H9 (cell line): ENCODE measurements at regions not wholly inside any gene's neighbourhood (a gene's known extent, or its start where the extent isn't known, plus 50 kb on each side); places are given as distances from the start of the nearest gene placed in this dataset.

Experiments
- DNase-seq: peaks from one replicate; pipeline ENCODE4 v3.0.0-alpha.2; 2017
- H2AFZ ChIP-seq: one replicate; pipeline ENCODE4 v1.6.1; 2013; ENCODE audit warnings: mild to moderate bottlenecking, low read length, control low read depth, moderate library complexity
- H2AK5ac ChIP-seq: 2 replicates; pipeline ENCODE4 v1.6.1; 2013; ENCODE audit warnings: low read length, control low read depth, mixed read lengths; ENCODE audit not compliant: insufficient read length
- H2BK120ac ChIP-seq: one replicate; pipeline ENCODE4 v1.6.1; 2013; ENCODE audit warnings: low read depth, mild to moderate bottlenecking, low read length, control low read depth, inconsistent platforms; ENCODE audit not compliant: poor library complexity, severe bottlenecking
- H2BK12ac ChIP-seq: 2 replicates; pipeline ENCODE4 v1.6.1; 2013; ENCODE audit warnings: low read length, control low read depth, mixed read lengths, low read depth; ENCODE audit not compliant: insufficient read length
- H2BK15ac ChIP-seq: 2 replicates; pipeline ENCODE4 v1.6.1; 2013; ENCODE audit warnings: low read depth, low read length, control low read depth
- H2BK20ac ChIP-seq: one replicate; pipeline ENCODE4 v1.6.1; 2013; ENCODE audit warnings: low read depth, mild to moderate bottlenecking, low read length, control low read depth, inconsistent platforms; ENCODE audit not compliant: poor library complexity, severe bottlenecking
- H2BK5ac ChIP-seq: 2 replicates; pipeline ENCODE4 v1.6.1; 2013; ENCODE audit warnings: low read length, control low read depth, mixed read lengths; ENCODE audit not compliant: insufficient read length
- H3K14ac ChIP-seq: 2 replicates; pipeline ENCODE4 v1.6.1; 2013; ENCODE audit warnings: low read length, control low read depth; ENCODE audit not compliant: insufficient read depth
- H3K18ac ChIP-seq: 2 replicates; pipeline ENCODE4 v1.6.1; 2013; ENCODE audit warnings: low read depth, mild to moderate bottlenecking, mixed read lengths, low read length, control low read depth; ENCODE audit not compliant: insufficient read length
- H3K23ac ChIP-seq: 2 replicates; pipeline ENCODE4 v1.6.1; 2013; ENCODE audit warnings: low read length, control low read depth, mixed read lengths, low read depth; ENCODE audit not compliant: insufficient read length
- H3K23me2 ChIP-seq: 2 replicates; pipeline ENCODE4 v1.6.1; 2013; ENCODE audit warnings: low read depth, mild to moderate bottlenecking, mixed read lengths, low read length, control low read depth; ENCODE audit not compliant: insufficient read length, poor library complexity, severe bottlenecking
- H3K27ac ChIP-seq: 2 replicates; pipeline ENCODE4 v1.5.1; 2013; ENCODE audit warnings: low read length, control low read depth, mixed read lengths, low read depth; ENCODE audit not compliant: insufficient read length
- H3K27me3 ChIP-seq: 2 replicates; pipeline ENCODE4 v1.6.1; 2013; ENCODE audit warnings: low read length, control low read depth, inconsistent platforms; ENCODE audit not compliant: insufficient read depth
- H3K4ac ChIP-seq: 2 replicates; pipeline ENCODE4 v1.6.1; 2013; ENCODE audit warnings: low read depth, mild to moderate bottlenecking, control low read depth, inconsistent platforms, low read length, moderate library complexity
- H3K4me1 ChIP-seq: 2 replicates; pipeline ENCODE4 v1.6.1; 2013; ENCODE audit warnings: low read length, control low read depth, inconsistent platforms; ENCODE audit not compliant: insufficient read depth
- H3K4me2 ChIP-seq: 2 replicates; pipeline ENCODE4 v1.6.1; 2013; ENCODE audit warnings: low read length, control low read depth, mixed read lengths; ENCODE audit not compliant: insufficient read length, insufficient read depth
- H3K56ac ChIP-seq: 2 replicates; pipeline ENCODE4 v1.6.1; 2013; ENCODE audit warnings: low read depth, mild to moderate bottlenecking, mixed read lengths, low read length, control low read depth; ENCODE audit not compliant: insufficient read length
- H3K79me1 ChIP-seq: 2 replicates; pipeline ENCODE4 v1.6.1; 2013; ENCODE audit warnings: low read depth, mild to moderate bottlenecking, moderate library complexity, low read length, control low read depth, inconsistent platforms; ENCODE audit not compliant: insufficient read depth, poor library complexity, severe bottlenecking
- H3K79me2 ChIP-seq: 2 replicates; pipeline ENCODE4 v1.6.1; 2013; ENCODE audit warnings: low read length, control low read depth, inconsistent platforms; ENCODE audit not compliant: insufficient read depth
- H3K9ac ChIP-seq: 2 replicates; pipeline ENCODE4 v1.6.1; 2013; ENCODE audit warnings: low read length, control low read depth, mixed read lengths; ENCODE audit not compliant: insufficient read length; ENCODE audit errors: extremely low read depth
- H3K9me3 ChIP-seq: one replicate; pipeline ENCODE4 v1.6.1; 2013; ENCODE audit warnings: low read depth, low read length, inconsistent platforms; ENCODE audit not compliant: control insufficient read depth
- H3T11ph ChIP-seq: one replicate; pipeline ENCODE4 v1.6.1; 2013; ENCODE audit warnings: mild to moderate bottlenecking, low read length, control low read depth, inconsistent platforms
- H4K20me1 ChIP-seq: one replicate; pipeline ENCODE4 v1.6.1; 2013; ENCODE audit not compliant: control insufficient read depth, insufficient read length, insufficient read depth
- H4K5ac ChIP-seq: 2 replicates; pipeline ENCODE4 v1.6.1; 2013; ENCODE audit warnings: low read depth, mild to moderate bottlenecking, mixed read lengths, low read length, control low read depth; ENCODE audit not compliant: insufficient read length
- H4K8ac ChIP-seq: replicated peaks from 2 replicates; pipeline ENCODE4 v1.6.1; 2013; ENCODE audit warnings: low read length, control low read depth, mixed read lengths, low read depth; ENCODE audit not compliant: insufficient read length
- H4K91ac ChIP-seq: 2 replicates; pipeline ENCODE4 v1.6.1; 2013; ENCODE audit warnings: low read depth, mild to moderate bottlenecking, moderate library complexity, mixed read lengths, low read length, control low read depth; ENCODE audit not compliant: insufficient read length
- H3K27ac Mint-ChIP-seq, 3 experiments: 2 replicates in 2 of 3; 3 replicates in 1 of 3; pipeline ENCODE4 v1.8.0; 2020 to 2021; ENCODE audit warnings: mixed read lengths in 3 of 3, mild to moderate bottlenecking in 1 of 3, moderate library complexity in 1 of 3
- H3K27me3 Mint-ChIP-seq: 2 replicates; pipeline ENCODE4 v1.8.0; 2021; ENCODE audit warnings: low read depth, mild to moderate bottlenecking, moderate library complexity, mixed read lengths
- H3K36me3 Mint-ChIP-seq, 3 experiments: 2 replicates in 2 of 3; 3 replicates in 1 of 3; pipeline ENCODE4 v1.8.0; 2020 to 2021; ENCODE audit warnings: low read depth in 3 of 3, mixed read lengths in 3 of 3; ENCODE audit not compliant: insufficient read depth in 1 of 3
- H3K4me1 Mint-ChIP-seq, 2 experiments: 2 replicates each; pipeline ENCODE4 v1.8.0; 2020; ENCODE audit warnings: mixed read lengths in 2 of 2
- H3K4me3 Mint-ChIP-seq, 2 experiments: 2 replicates in 1 of 2; 3 replicates in 1 of 2; pipeline ENCODE4 v1.8.0; 2020 to 2021; ENCODE audit warnings: mild to moderate bottlenecking in 2 of 2, mixed read lengths in 2 of 2, moderate library complexity in 1 of 2
- H3K9me3 Mint-ChIP-seq, 2 experiments: 2 replicates in 1 of 2; 3 replicates in 1 of 2; pipeline ENCODE4 v1.8.0; 2020; ENCODE audit warnings: mild to moderate bottlenecking in 2 of 2, mixed read lengths in 2 of 2, moderate library complexity in 1 of 2
- CTCF ChIP-seq: fragments of 200-600 bp; sonication (generic); conservative IDR thresholded peaks from 3 replicates; pipeline ENCODE4 v1.8.0; 2021; ENCODE audit warnings: antibody characterized with exemption, mild to moderate bottlenecking
- WGBS: extraction: QIAGEN DNeasy Blood & Tissue Kit; methylation state at CpG from one replicate; pipeline ENCODE4 v1.1.7; 2013; ENCODE audit warnings: missing lambda C conversion rate, low lambda C conversion rate, mixed read lengths; ENCODE audit not compliant: insufficient read length; ENCODE audit errors: extremely low coverage; 5-methylcytosine and 5-hydroxymethylcytosine counted together

DNA sequence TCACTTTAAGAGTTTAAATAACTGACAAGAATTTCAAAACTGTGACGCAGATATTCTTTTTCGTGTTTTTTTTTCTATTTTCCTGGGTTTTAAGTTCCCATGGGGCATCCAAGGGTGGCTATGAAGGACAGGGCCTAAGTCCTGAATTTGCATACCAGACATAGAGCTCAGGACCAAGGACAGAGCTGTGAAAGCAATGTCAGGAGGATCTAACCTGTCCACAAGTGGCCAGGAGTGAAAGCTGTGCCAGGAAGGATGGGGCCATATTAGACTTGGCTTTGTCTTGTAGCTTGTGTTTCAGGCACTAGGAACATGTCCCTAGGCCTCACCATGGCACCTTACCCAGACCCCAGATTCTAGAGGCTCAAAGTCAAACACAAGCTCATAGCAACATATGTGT is 289.4 kb upstream of the MIR17HG start:
- Histone ChIP-seq H3K4me1 (no peaks in the 10 kb centered on the region), H2AFZ (no peak overlapping the region), H4K8ac (no peak overlapping the region), H2BK12ac (no peak overlapping the region), H3K9ac (no peak overlapping the region), H3K23ac (no peak overlapping the region), H4K5ac (no peak overlapping the region), H3K79me1 (no peaks in the 10 kb centered on the region), H3T11ph (no peak overlapping the region), H2BK120ac (no peak overlapping the region), H3K56ac (no peak overlapping the region), H3K27ac (no peak overlapping the region), H3K4ac (no peak overlapping the region), H2AK5ac (no peak overlapping the region), H3K14ac (no peak overlapping the region), H3K4me2 (no peak overlapping the region), H2BK20ac (no peak overlapping the region), H3K23me2 (no peaks in the 10 kb centered on the region), H4K91ac (no peak overlapping the region), H3K27me3 (no peaks in the 10 kb centered on the region), H4K20me1 (no peaks in the 10 kb centered on the region), H2BK15ac (no peak overlapping the region), H3K18ac (no peak overlapping the region), H3K79me2 (no peaks in the 10 kb centered on the region), H3K9me3 (no peaks in the 10 kb centered on the region), H2BK5ac (no peak overlapping the region)
- no CpG with 5 or more reads among the region's 2 CpGs for WGBS
- DNase-seq: peak; percentile 35
- TF ChIP-seq CTCF: no peak
- peaks cover 4 to 10% of the 10 kb centered on the region in 2 experiments; a peak in 4 of 5 replicates for H3K9me3 Mint-ChIP-seq
- H3K4me1 Mint-ChIP-seq: peaks cover 8 to 23% of the 10 kb centered on the region in 2 experiments
- H3K36me3 Mint-ChIP-seq: no peaks in the 10 kb centered on the region; a peak in 2 of 7 replicates
- no peaks in the 10 kb centered on the region for H3K27me3 Mint-ChIP-seq
- H3K4me3 Mint-ChIP-seq: no peak overlapping the region
- no peak overlapping the region for H3K27ac Mint-ChIP-seq
